ENCODE measurements at regions not wholly inside any gene's neighbourhood (a gene's known extent, or its start where the extent isn't known, plus 50 kb on each side); places are given as distances from the start of the nearest gene placed in this dataset.

DNA sequence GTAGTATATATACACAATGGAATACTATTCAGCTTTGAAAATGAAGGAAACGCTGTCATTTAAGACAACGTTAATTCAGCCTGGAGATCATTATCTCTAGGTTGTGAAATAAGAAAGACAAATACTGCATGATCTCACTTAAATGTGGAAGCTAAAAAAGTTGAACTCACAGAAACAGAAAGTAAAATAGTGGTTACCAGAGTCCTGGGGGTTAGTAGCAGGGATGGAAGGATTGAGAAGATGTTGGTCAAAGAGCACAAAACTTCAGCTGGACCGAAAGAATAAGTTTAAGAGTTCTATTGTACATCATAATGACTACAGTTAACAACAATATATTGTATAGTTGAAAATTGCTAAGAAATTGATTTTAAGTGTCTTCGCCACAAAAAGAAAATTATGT lies 670.3 kb downstream of the NR4A2 start:
- Histone ChIP-seq H3K79me2 (ENCODE audit: insufficient read depth, low read length) (no peaks in the 10 kb centered on the region), H3K4me1 (ENCODE audit: insufficient read depth, low read length, poor library complexity, severe bottlenecking) (no peaks in the 10 kb centered on the region), H3K9me3 (ENCODE audit: insufficient read depth, low read depth, low read length) (no peaks in the 10 kb centered on the region), H3K9me2 (replicated peaks; ENCODE audit: low read depth, low read length) (no peaks in the 10 kb centered on the region), H2AFZ (ENCODE audit: low read length) (no peak overlapping the region), H3K36me3 (ENCODE audit: insufficient read depth, low read length) (no peaks in the 10 kb centered on the region), H3K9ac (ENCODE audit: low read depth, low read length, poor library complexity, severe bottlenecking) (no peak overlapping the region), H3F3A (ENCODE audit: low read depth) (no peaks in the 10 kb centered on the region), H3K27me3 (ENCODE audit: insufficient read depth, low read length, poor library complexity, severe bottlenecking) (no peaks in the 10 kb centered on the region), H3K4me3 (ENCODE audit: low read length, poor library complexity, severe bottlenecking) (no peak overlapping the region), H4K20me1 (ENCODE audit: insufficient read depth, low read length, poor library complexity, severe bottlenecking) (no peaks in the 10 kb centered on the region), H3K4me2 (ENCODE audit: low read depth, low read length, poor library complexity, severe bottlenecking) (no peak overlapping the region)
- no peak for TF ChIP-seq EZH2phosphoT487 (IDR thresholded peaks at IDR 0.05; ENCODE audit: borderline replicate concordance)
- TF ChIP-seq, protein P1, sequence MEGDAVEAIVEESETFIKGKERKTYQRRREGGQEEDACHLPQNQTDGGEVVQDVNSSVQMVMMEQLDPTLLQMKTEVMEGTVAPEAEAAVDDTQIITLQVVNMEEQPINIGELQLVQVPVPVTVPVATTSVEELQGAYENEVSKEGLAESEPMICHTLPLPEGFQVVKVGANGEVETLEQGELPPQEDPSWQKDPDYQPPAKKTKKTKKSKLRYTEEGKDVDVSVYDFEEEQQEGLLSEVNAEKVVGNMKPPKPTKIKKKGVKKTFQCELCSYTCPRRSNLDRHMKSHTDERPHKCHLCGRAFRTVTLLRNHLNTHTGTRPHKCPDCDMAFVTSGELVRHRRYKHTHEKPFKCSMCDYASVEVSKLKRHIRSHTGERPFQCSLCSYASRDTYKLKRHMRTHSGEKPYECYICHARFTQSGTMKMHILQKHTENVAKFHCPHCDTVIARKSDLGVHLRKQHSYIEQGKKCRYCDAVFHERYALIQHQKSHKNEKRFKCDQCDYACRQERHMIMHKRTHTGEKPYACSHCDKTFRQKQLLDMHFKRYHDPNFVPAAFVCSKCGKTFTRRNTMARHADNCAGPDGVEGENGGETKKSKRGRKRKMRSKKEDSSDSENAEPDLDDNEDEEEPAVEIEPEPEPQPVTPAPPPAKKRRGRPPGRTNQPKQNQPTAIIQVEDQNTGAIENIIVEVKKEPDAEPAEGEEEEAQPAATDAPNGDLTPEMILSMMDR (conservative IDR thresholded peaks at IDR 0.05; ENCODE audit: low read length), result no peak

DNA sequence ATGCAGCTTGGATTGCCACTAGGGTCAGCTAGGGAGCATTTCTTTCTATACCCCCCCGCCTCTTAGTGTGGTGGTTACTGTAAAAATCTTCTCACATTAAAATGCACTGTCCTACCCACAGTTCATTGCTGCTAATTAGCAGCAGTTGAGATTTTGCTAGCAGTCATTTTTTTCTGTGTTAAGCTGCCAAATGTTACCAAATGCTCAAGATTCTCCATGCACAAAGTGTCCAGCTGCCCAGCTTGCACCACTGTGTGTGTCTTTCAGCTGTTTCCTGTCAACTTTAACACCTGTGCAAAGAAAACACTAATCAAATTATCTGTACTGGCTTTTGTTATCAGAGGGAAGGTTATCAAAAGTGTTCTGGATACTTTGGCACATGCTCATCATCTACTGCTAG lies 679.3 kb downstream of the NR4A2 start:
- Histone ChIP-seq H3K9me3 (ENCODE audit: insufficient read depth, low read depth, low read length) (no peaks in the 10 kb centered on the region), H3K9me2 (replicated peaks; ENCODE audit: low read depth, low read length) (no peaks in the 10 kb centered on the region), H3K9ac (ENCODE audit: low read depth, low read length, poor library complexity, severe bottlenecking) (no peak overlapping the region), H3K36me3 (ENCODE audit: insufficient read depth, low read length) (no peaks in the 10 kb centered on the region), H3K4me2 (ENCODE audit: low read depth, low read length, poor library complexity, severe bottlenecking) (no peak overlapping the region), H2AFZ (ENCODE audit: low read length) (no peak overlapping the region), H3K4me3 (ENCODE audit: low read length, poor library complexity, severe bottlenecking) (no peak overlapping the region), H3K4me1 (ENCODE audit: insufficient read depth, low read length, poor library complexity, severe bottlenecking) (no peaks in the 10 kb centered on the region), H3K27me3 (ENCODE audit: insufficient read depth, low read length, poor library complexity, severe bottlenecking) (no peaks in the 10 kb centered on the region), H3F3A (ENCODE audit: low read depth) (no peaks in the 10 kb centered on the region), H4K20me1 (ENCODE audit: insufficient read depth, low read length, poor library complexity, severe bottlenecking) (no peaks in the 10 kb centered on the region), H3K79me2 (ENCODE audit: insufficient read depth, low read length) (no peaks in the 10 kb centered on the region)
- no peak for TF ChIP-seq EZH2phosphoT487 (IDR thresholded peaks at IDR 0.05; ENCODE audit: borderline replicate concordance)
- TF ChIP-seq, protein P1 (conservative IDR thresholded peaks at IDR 0.05; ENCODE audit: low read length), result no peak

DNA sequence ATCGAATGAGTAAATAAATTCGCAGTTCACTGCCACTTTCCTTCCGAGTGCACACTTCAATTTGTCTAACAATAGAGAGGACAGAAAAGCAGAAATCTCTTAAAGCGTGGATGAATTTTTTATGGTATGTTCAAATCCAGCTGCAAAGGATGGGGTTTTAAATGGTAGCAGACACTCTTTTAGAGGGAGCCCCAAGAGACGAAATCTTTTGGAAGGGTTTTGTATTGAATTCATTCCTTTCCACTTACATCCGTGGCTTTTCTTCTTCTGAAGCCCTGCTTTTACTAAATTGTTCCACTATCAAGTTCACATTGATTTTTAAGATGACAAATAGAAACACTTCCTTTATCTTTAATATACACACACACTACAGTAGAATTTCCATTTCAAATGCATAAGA lies 680.7 kb downstream of the NR4A2 start:
- H3K9me2 ChIP-seq (replicated peaks; ENCODE audit: low read depth, low read length), result no peaks in the 10 kb centered on the region
- no peak for TF ChIP-seq EZH2phosphoT487 (IDR thresholded peaks at IDR 0.05; ENCODE audit: borderline replicate concordance)
- TF ChIP-seq, protein P1 (conservative IDR thresholded peaks at IDR 0.05; ENCODE audit: low read length), result no peak
- no peaks in the 10 kb centered on the region for H3K36me3 ChIP-seq (ENCODE audit: insufficient read depth, low read length)
- no peaks in the 10 kb centered on the region for H3F3A ChIP-seq (ENCODE audit: low read depth)
- no peak overlapping the region for H3K4me2 ChIP-seq (ENCODE audit: low read depth, low read length, poor library complexity, severe bottlenecking)
- H3K4me1 ChIP-seq (ENCODE audit: insufficient read depth, low read length, poor library complexity, severe bottlenecking), result no peaks in the 10 kb centered on the region
- no peaks in the 10 kb centered on the region for H4K20me1 ChIP-seq (ENCODE audit: insufficient read depth, low read length, poor library complexity, severe bottlenecking)
- no peaks in the 10 kb centered on the region for H3K79me2 ChIP-seq (ENCODE audit: insufficient read depth, low read length)
- no peak overlapping the region for H2AFZ ChIP-seq (ENCODE audit: low read length)
- H3K27me3 ChIP-seq (ENCODE audit: insufficient read depth, low read length, poor library complexity, severe bottlenecking), result no peaks in the 10 kb centered on the region
- H3K4me3 ChIP-seq (ENCODE audit: low read length, poor library complexity, severe bottlenecking), result no peak overlapping the region
- H3K9me3 ChIP-seq (ENCODE audit: insufficient read depth, low read depth, low read length), result no peaks in the 10 kb centered on the region
- no peak overlapping the region for H3K9ac ChIP-seq (ENCODE audit: low read depth, low read length, poor library complexity, severe bottlenecking)
